HG02798 (cell line): ENCODE measurements at regions not wholly inside any gene's neighbourhood (a gene's known extent, or its start where the extent isn't known, plus 50 kb on each side); places are given as distances from the start of the nearest gene placed in this dataset.
"Not testable (repeated sequence)": the region's sequence is repeated elsewhere in the genome, so short reads cannot be mapped to it uniquely, and the experiment has no call there.

Experiments
- ATAC-seq: cut with Tn5 transposase; IDR thresholded peaks from one replicate; pipeline ENCODE4 v1.9.1; 2021; ENCODE audit warnings: mild to moderate bottlenecking; ENCODE audit not compliant: unreplicated experiment, poor library complexity

DNA sequence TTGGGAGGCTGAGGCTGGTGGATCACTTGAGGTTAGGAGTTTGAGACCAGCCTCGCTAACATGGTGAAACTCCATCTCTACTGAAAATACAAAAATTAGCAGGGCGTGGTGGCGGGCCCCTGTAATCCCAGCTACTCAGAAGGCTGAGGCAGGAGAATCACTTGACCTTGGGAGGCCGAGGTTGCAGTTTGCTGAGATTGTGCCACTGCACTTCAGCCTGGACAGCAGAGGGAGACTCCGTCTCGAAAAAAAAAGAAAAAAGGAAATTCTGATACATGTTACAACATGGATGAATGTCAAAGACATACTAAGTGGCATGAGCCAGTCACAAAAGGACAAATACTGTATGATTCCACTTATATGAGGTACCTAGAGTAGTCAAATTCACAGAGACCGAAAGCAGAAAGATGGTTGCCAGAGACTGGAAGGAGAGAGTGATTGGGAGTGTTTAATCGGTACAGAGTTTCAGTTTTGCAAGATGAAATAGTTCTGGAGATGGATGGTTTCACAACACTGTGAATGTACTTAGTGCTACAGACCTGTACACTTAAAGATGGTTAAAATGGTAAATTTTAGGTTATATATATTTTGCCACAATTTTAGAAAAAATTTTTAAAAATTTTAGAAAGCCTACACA, 92.3 kb downstream of the BLID start:
- no peak for ATAC-seq

DNA sequence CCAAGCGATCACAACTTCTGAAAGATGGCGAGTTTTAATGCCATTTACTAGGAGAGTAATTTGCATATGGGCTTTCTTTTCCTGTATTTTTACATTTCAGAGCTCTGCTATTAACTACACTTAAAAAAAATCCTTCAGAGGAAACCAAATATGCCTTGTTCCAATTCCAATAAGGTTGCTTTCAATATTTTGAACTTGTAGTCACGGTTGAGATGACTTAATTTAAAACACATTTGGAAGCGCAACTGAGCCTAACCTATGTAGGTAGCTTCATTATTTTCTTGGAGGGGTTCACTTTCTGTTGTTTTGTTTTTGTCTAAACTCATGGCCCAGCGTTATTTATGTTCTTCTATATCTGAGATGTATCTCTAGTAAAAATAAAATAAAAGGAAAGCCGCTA, 93.4 kb downstream of the BLID start:
- ATAC-seq = no peak

DNA sequence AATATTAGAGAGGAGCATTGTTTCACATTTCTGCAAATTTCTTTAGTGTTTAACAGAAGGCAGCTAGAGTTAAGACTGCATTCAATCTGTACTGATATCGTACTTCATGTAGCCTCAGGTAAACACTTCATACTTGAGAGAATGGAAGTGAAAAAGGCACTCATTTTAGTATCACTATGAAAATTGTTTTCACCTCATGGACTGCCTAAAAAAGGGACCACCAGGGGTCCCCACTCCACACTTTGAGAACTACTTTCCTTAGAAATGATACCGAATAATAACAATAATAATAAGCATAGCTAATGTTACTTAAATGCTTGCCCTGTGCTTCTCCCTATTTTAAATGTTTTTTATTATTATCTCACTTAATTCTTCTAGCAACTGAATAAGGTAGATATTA, 95.1 kb downstream of the BLID start:
- ATAC-seq = no peak

- ATAC-seq = no peak
Observed at GRCh38 chr11:122019908-122020694, 95.9 kb downstream of the BLID start.

- ATAC-seq = no peak
Observed at GRCh38 chr11:122007601-122008071, 108.4 kb downstream of the BLID start.

- ATAC-seq = no peak
Observed at GRCh38 chr11:122004446-122004845, 111.6 kb downstream of the BLID start.

DNA sequence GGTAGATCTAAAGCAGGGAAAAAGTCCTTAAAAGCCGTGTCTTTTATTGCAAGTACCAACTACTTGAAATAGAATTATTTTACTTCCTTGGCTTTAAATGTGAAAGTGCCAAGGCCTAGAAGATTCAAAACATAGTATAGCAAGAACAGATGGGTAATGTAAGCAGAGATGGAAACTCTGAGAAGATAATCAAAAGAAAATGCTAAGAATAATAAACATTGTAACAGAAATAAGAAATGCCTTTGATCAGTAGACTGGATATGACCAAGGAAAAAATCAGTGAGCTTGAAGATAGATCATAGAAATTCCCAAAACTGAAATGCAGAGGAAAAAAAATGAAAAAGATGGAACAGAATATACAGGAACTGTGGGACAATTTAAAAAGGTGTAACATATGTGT, 113.1 kb downstream of the BLID start:
- no peak for ATAC-seq

- ATAC-seq = no peak
Observed at GRCh38 chr11:122002047-122002446, 114.0 kb downstream of the BLID start.

DNA sequence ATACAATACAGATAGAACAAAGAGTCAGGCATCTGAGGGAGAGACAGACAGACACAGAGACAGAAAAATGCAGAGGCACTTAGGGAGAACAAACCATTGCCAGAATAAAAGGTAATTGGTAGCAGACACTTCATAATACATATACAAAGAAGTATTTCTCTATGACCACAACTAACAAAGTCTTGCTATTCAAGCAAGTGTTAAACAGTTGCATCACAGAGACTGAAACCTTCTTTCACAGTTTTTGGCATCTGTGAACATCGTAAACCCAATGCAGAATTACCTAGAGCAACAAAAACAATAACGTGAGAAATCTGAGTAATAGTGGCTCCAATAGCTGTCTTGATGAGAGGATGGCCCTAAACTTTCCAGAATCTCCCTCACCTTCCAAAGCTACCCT, 116.4 kb downstream of the BLID start:
- no peak for ATAC-seq

DNA sequence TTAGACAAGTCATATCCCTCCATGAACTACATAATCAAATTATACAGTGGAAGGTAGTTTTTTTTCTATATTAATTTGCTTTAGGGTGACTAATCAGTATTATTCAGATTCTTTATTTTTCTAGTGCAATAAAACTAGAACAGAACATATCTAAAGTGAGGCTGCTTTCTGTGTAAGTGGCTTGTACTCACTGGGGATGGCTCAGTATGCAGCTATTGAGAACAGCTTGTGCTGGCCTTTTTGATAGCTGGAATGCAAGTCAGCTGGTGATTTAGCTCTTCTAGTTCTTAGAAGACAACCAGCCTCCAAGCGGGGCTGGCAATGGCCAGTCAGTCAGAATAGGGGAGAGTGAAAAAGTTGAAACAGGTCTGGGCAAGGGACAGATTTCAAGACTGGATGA, 119.4 kb downstream of the BLID start:
- no peak for ATAC-seq

GRCh38 chr11:121983901-121984300, 132.1 kb downstream of the BLID start:
- no peak for ATAC-seq

DNA sequence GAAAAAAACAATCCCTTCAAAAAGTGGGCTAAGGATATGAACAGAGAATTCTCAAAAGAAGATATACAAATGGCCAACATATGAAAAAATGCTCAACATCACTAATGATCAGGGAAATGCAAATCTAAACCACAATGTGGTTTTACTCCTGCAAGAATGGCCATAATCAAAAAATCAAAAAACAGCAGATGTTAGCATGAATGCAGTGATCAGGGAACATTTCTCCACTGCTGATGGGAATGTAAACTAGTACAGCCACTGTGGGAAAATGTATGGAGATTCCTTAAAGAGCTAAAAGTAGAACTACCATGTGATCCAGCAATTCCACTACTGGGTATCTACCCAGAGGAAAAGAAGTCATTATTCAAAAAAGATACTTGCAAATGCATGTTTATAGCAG, 138.1 kb downstream of the BLID start:
- not testable (repeated sequence) for ATAC-seq

DNA sequence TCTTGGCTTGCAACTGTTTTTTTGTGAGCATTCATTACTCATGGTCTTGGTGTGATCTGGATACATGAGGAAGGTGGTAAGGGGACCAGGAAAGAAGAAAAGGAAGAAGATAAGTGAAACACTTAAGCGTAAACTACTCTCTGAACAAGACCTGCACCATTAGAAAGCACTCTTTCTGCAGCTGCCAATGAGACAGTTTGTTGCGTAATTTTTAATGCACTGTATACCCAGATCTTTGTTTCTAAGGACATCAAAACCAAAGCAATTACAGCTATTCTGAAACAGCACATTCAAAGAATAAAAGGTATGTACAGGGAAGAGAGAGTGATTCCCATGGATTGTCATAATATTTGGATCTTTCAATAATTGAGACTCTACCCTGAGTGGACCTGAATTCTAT, 147.4 kb downstream of the BLID start:
- ATAC-seq = no peak

GRCh38 chr11:121967131-121967704, 148.8 kb downstream of the BLID start:
- no peak for ATAC-seq

GRCh38 chr11:121965330-121965729, 150.7 kb downstream of the BLID start:
- no peak for ATAC-seq

- no peak for ATAC-seq
Observed at GRCh38 chr11:121964591-121964990, 151.4 kb downstream of the BLID start.

DNA sequence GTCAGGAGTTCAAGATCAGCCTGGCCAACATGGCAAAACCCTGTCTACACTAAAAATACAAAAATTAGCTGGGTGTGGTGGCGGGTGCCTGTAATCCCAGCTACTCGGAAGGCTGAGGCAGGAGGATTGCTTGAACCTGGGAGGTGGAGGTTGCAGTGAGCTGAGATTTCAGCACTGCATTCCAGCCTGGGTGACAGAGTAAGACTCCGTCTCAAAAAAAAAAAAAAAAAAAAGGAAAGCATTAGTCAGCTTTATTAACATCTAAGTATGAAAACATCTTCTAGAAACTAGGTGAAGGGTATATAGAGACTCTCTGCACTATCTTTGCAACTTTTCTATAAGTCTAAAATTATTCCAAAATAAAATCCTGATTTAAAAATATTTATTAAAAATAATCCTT, 152.2 kb downstream of the BLID start:
- ATAC-seq = not testable (repeated sequence)

DNA sequence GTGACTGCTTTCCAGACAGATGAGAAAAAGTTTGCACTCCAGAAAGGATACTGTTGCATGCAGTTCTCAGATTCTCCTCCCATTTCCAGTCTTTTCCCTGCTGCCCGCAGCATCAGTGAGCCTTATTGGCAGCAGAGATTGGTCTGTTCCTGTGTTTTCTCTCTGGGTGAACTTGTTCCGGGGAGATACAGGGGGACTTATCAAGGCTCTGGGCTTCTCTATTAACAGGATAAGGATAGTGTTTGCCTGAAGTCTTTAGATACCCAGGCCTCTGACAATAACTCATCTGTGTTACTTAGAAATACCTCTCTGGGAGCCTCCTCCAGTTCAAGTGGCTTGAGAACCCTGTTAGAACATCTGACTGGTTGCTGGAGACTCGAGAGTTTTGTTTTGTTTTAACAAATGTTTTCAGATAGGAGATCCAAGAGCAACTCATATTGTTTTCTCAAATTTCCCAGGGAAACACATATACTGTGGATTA, 154.7 kb downstream of the BLID start:
- no peak for ATAC-seq

GRCh38 chr11:121958971-121959325, 157.1 kb downstream of the BLID start:
- no peak for ATAC-seq

DNA sequence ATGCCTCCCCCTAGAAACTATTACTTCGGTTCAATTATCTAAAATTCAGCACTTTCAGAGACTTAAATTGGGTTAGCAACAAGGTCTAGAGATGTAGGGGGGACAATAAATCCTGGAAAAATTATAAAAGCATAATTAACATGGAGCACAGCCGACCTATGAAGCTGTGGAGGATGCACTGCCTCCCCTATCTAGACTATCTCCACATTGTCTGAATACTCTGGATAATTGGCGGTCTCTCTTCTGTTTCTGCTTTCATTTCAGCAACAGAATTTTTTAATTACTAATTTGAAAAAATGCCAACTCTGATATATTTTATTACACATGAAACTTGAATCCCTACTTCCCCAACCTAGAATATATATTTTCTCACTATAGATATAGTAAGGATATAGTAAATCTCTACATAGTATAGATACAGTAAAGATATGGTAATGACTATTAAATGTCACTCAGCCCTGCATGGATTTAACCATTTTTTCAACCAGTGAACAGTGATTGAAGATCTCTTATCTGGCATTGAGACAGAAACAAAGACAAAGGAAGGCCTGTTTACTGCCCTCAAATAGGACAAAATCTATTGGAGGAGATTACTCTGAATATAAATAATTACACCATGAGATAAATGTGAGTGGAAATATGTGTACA, 157.6 kb downstream of the BLID start:
- ATAC-seq = no peak

DNA sequence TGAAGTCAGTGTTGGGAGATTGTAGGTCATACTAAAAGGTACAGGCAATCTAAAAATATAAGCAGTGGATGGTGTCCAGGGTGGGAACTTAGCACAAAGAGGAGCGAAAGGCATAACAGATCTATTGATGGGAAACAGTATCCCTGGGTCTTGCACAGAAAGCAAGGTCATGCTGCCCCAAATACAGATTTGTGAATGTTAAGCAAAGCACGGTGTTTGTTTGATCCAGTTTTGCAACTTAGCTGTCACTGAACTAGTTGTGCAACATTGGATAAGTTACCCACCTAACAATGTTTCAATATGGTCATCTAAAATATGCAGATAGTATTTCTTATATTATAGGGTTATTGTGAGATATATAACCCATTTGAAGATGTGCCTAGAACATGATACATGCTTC, 162.9 kb downstream of the BLID start:
- no peak for ATAC-seq
